IPS-18a (cell line): ENCODE measurements at regions not wholly inside any gene's neighbourhood (a gene's known extent, or its start where the extent isn't known, plus 50 kb on each side); places are given as distances from the start of the nearest gene placed in this dataset.

Experiments
- H3K27ac ChIP-seq: one replicate; pipeline ENCODE4 v1.5.1; 2013; ENCODE audit warnings: low read length
- H3K27me3 ChIP-seq: one replicate; pipeline ENCODE4 v1.6.1; 2013; ENCODE audit warnings: mild to moderate bottlenecking, low read length; ENCODE audit not compliant: control insufficient read depth, insufficient read depth
- H3K36me3 ChIP-seq: one replicate; pipeline ENCODE4 v1.6.1; 2013; ENCODE audit warnings: low read depth, low read length; ENCODE audit not compliant: control insufficient read depth
- H3K4me1 ChIP-seq: one replicate; pipeline ENCODE4 v1.6.1; 2013; ENCODE audit warnings: low read depth, low read length; ENCODE audit not compliant: control insufficient read depth
- H3K4me3 ChIP-seq: one replicate; pipeline ENCODE4 v1.5.1; 2013; ENCODE audit warnings: low read length
- H3K9ac ChIP-seq: one replicate; pipeline ENCODE4 v1.6.1; 2013; ENCODE audit warnings: mild to moderate bottlenecking, low read length, moderate library complexity
- H3K9me3 ChIP-seq: one replicate; pipeline ENCODE4 v1.6.1; 2013; ENCODE audit warnings: low read depth, low read length; ENCODE audit not compliant: control insufficient read depth

DNA sequence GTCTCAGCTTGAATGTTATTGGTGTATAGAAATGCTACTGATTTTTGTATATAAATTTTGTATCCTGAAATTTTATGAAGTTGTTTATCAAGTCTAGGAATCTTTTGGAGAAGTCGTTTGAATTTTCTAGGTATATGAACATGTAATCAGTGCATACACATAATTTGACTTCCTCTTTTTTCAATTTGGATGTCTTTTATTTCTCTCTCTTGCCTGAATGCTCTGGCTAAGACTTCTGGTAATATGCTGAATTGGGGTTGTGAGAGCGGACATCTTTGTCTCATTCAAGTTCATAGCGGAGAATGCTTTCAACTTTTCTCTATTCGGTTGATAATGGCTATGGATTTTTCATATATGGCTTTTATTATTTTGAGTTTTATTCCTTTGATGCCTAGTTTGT is 100.9 kb upstream of the MCTP2 start:
- Histone ChIP-seq H3K4me1 (no peaks in the 10 kb centered on the region), H3K4me3 (no peak overlapping the region), H3K27me3 (no peaks in the 10 kb centered on the region), H3K9me3 (no peaks in the 10 kb centered on the region), H3K27ac (no peak overlapping the region), H3K36me3 (no peaks in the 10 kb centered on the region), H3K9ac (no peak overlapping the region)

DNA sequence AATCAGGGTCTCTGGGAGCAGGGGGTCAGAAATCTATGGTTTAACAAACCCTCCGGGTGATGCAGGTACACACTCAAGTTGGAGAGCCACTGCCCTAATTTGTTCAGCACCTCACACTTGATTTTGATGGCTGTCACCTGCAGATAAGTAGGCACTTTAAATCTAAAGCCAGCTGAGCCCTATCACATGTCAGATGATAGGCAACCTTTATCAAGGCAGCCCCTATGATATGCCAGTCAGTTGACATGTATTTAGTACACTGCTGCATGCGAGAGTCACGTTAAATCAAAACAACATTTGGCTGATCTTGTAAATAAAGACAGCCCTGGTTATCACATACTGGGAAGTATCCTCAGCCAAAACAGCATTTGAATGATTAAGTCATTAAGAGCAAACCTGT is 104.4 kb upstream of the MCTP2 start:
- H3K4me3 ChIP-seq = no peak overlapping the region
- H3K36me3 ChIP-seq = no peaks in the 10 kb centered on the region

DNA sequence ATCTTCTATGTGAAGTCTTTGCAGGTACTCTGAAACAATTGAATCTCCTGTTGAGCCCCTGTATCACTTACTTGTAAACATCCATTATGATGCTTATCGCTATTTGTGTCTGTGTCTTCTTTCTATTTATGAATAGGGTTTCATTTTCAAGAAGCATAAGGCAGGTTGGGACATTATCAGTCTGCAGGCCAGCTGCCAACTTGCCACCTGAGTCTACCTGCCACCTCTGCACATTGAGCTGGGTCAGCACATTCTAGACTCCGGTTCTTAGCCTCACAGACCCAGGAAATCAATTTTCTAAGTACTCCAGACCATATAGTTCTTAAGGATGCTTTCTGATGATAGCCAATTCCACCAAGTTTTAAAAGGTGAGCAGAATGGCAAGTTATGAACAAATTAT is 105.7 kb upstream of the MCTP2 start:
- Histone ChIP-seq H3K4me1 (peaks cover 9% of the 10 kb centered on the region), H3K9ac (no peak overlapping the region), H3K27ac (no peak overlapping the region), H3K27me3 (no peaks in the 10 kb centered on the region), H3K36me3 (no peaks in the 10 kb centered on the region), H3K9me3 (no peaks in the 10 kb centered on the region), H3K4me3 (no peak overlapping the region)

More for the DNA sequence above, 104.4 kb upstream of the MCTP2 start:
- H3K9ac ChIP-seq = no peak overlapping the region
- H3K9me3 ChIP-seq = no peaks in the 10 kb centered on the region
- no peaks in the 10 kb centered on the region for H3K27me3 ChIP-seq
- H3K27ac ChIP-seq = no peak overlapping the region
- peaks cover 9% of the 10 kb centered on the region for H3K4me1 ChIP-seq

DNA sequence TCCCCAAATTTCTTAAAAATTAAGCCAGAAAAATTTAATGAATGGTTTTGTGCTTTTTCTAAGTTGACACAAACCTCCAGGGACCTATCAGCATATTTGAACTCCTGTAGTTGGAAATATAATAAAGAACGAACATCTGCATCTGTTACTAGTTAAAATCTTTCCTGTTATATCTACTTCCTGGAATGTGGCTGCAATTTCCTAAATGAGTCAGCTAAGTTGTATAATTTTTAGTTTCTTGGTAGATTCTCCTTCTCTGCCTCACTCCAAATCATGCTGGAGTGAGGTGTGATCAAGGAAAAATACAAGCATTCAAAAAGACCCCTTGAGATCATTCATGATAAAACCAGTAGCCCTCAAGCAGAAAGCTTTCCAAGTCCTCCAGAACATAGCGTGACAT is 106.2 kb upstream of the MCTP2 start:
- H3K9me3 ChIP-seq = no peaks in the 10 kb centered on the region
- no peak overlapping the region for H3K27ac ChIP-seq
- no peaks in the 10 kb centered on the region for H3K36me3 ChIP-seq
- no peaks in the 10 kb centered on the region for H3K27me3 ChIP-seq
- no peak overlapping the region for H3K9ac ChIP-seq
- peaks cover 9% of the 10 kb centered on the region for H3K4me1 ChIP-seq
- H3K4me3 ChIP-seq = no peak overlapping the region

DNA sequence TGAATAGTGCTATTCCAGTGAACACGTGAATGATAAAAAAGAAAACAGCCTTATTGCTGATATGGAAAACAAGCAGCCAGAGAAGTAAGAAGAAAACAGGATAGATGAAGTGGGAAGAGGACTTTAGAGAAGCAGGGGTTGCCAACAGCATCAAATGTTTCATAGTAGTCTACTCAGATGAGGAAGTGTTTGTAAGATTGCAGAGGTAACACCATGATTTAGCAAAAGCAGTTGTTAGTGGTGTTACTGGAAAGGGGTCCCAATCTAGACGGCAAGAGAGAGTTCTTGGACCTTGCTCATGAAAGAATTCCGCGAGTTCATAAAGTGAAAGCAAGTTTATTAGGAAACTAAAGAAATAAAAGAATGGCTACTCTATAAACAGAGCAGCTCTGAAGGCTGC is 108.8 kb upstream of the MCTP2 start:
- no peaks in the 10 kb centered on the region for H3K9me3 ChIP-seq
- H3K9ac ChIP-seq = no peak overlapping the region
- no peaks in the 10 kb centered on the region for H3K36me3 ChIP-seq
- peaks cover 9% of the 10 kb centered on the region for H3K4me1 ChIP-seq
- H3K27ac ChIP-seq = no peak overlapping the region
- H3K4me3 ChIP-seq = no peak overlapping the region
- H3K27me3 ChIP-seq = no peaks in the 10 kb centered on the region

DNA sequence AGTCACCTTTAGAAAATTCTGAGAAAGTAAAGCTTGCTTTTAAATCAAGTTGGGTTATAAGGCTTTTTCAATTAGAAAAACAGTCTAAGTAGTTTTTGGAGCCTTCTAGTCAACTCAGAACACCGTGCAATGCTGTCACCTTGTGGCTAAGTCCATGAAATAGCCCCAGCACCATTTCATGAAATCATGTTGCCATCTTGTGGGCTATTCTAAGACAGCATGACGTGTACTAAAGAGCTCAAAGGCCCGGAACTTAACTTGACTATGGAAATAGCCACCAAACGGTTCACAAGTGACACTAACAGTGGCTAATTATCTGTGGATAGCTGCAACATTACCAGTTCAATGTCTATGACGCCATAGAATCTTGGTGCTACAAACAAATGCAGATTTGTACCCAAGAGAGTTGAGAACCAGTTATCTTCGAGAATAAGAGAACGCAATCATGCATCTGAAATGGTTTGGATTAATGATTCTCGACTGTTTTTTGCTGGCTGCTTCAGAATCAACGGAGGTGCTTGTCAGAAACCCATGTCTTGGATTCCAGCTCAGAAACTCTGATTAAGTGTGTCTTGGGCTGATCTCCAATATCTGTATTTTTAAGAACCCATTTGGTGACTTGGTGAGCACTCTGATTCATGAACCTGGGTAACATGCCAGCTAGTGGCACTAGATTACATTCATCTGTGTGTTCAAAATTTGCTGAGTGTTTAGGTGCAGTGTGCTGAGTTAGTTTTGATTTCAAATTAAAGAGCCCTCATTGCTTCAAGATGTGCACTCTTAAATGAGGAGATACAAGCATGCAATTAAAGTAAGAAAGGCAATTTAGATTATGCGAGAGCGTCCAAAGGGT is 111.2 kb upstream of the MCTP2 start:
- H3K9me3 ChIP-seq = no peaks in the 10 kb centered on the region
- no peak overlapping the region for H3K9ac ChIP-seq
- peaks cover 9% of the 10 kb centered on the region for H3K4me1 ChIP-seq
- no peaks in the 10 kb centered on the region for H3K27me3 ChIP-seq
- H3K4me3 ChIP-seq = no peak overlapping the region
- H3K36me3 ChIP-seq = no peaks in the 10 kb centered on the region
- no peak overlapping the region for H3K27ac ChIP-seq

DNA sequence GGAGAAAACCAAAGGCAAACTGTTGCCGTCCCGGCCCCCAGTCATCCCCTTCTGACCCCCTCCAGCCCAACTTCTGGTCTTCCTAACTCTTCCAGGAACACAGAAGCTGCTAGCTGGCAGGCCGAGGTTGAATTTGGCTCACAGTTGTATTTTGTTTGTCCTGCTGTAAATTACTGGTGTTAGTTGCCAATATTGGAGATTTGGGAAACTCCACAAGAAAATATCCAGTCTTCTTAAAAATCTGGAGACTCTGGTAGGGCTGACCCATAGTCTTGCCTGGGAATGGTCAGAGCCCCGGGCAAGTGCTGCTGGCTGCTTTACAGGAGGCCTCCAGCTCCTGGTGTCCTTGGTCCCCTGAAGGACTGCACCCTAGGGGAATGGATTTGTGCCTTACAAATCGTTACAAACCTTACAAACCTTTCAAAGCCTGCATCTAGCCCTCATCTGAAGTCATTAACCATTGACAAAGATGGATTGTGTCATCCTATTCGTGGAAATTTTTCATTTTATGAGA is 112.0 kb upstream of the MCTP2 start:
- Histone ChIP-seq H3K4me1 (peaks cover 9% of the 10 kb centered on the region), H3K9ac (no peak overlapping the region), H3K4me3 (no peak overlapping the region), H3K9me3 (no peaks in the 10 kb centered on the region), H3K27ac (no peak overlapping the region), H3K36me3 (no peaks in the 10 kb centered on the region), H3K27me3 (no peaks in the 10 kb centered on the region)

DNA sequence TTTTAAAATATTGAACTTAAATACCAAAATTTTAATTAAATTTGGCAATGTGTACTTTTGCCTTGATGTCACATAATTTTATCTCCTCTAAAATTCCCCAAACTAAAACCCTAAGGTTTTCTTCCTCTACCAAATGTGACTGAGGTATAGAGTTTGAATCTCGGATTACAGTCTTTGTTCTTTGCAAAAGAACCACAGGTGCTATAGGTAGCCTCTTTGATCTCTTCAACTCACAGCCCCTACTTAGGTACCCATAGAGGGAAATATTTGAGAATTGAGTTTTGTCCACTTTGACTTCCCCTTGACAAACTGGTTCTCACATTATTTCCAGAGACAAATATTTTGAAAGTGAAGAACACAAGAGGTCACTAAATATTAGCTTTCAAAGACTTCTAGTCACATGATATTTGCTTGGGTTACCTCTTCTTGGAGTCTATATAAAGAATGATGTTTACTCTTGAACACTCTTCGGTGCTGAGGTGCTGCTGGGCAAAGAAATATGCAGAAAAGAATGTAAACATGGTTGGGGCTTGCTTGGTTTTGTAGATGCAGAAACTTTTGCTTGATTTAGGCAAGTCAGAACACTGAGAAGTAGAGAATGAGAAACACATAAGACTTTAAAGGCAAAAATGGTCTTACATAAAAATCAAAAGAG is 120.8 kb upstream of the MCTP2 start:
- Histone ChIP-seq H3K4me1 (peaks cover 9% of the 10 kb centered on the region), H3K9me3 (no peaks in the 10 kb centered on the region), H3K4me3 (no peak overlapping the region), H3K9ac (no peak overlapping the region), H3K36me3 (no peaks in the 10 kb centered on the region), H3K27me3 (no peaks in the 10 kb centered on the region), H3K27ac (no peak overlapping the region)

DNA sequence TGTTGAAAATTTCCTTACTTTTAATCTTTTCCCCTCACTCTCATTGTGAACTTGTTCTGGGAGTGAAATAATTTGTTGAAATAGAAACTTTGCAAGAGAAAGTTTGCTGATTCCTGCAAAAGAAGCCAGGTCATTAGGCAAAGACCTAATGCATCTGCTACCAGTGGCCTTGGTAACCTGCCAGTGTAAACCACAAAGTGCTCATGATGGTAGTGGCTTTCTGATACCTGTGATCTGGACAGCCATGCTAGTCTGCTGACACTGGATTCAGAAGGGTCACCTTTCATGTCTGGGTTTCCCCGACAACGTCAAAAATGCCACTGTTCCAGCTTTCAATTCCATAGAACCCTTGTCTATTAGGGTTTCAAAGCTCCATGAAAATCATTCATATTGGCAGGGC is 123.7 kb upstream of the MCTP2 start:
- H3K27me3 ChIP-seq = no peaks in the 10 kb centered on the region
- peaks cover 9% of the 10 kb centered on the region for H3K4me1 ChIP-seq
- no peaks in the 10 kb centered on the region for H3K9me3 ChIP-seq

DNA sequence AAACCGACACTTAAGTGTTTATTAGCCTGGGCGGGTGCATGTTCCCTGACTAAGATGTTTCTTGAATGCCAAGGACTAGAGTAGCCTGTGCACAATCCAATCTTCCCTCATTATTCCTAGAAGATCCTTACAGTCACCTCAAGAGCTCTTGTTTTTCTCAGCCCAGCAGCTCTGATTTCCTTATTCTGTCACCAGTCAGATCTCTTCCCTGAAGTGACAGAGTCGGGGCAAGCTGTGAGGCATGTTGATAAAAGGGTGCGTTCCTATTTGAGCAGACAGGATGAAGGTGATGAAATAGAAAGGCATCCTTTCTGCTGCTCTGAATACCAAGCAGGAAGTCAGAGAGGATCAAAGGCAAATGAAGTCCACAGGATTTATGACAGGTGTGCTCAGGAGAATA is 125.6 kb upstream of the MCTP2 start:
- peaks cover 9% of the 10 kb centered on the region for H3K4me1 ChIP-seq
- no peak overlapping the region for H3K9ac ChIP-seq
- H3K27ac ChIP-seq = no peak overlapping the region
- no peaks in the 10 kb centered on the region for H3K9me3 ChIP-seq
- no peaks in the 10 kb centered on the region for H3K27me3 ChIP-seq
- H3K36me3 ChIP-seq = no peaks in the 10 kb centered on the region
- H3K4me3 ChIP-seq = no peak overlapping the region

More for the DNA sequence above, 123.7 kb upstream of the MCTP2 start:
- Histone ChIP-seq H3K27ac (no peak overlapping the region), H3K9ac (no peak overlapping the region), H3K4me3 (no peak overlapping the region), H3K36me3 (no peaks in the 10 kb centered on the region)

DNA sequence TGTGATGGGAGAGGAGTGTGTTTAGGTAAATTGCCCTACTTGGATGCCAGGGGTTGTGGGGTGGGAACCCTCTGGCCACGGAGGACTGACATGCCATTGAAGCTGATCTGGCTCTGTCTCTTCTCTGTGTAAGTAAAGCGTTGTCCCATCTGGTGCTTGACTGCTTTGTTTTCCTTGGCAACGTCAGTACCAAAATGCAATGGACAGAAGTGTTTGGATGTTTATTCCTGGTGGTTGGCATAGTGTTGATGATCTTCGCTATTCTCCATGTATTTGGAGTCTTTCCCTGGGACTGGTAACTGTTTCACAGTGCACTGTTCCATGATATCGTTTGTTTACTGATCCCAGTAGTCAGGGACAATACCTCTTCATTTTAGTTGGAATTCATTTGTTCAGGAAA is 130.5 kb upstream of the MCTP2 start:
- Histone ChIP-seq H3K4me3 (no peak overlapping the region), H3K36me3 (no peaks in the 10 kb centered on the region), H3K27me3 (no peaks in the 10 kb centered on the region), H3K9me3 (no peaks in the 10 kb centered on the region), H3K9ac (no peak overlapping the region), H3K27ac (no peak overlapping the region), H3K4me1 (peaks cover 2% of the 10 kb centered on the region)

DNA sequence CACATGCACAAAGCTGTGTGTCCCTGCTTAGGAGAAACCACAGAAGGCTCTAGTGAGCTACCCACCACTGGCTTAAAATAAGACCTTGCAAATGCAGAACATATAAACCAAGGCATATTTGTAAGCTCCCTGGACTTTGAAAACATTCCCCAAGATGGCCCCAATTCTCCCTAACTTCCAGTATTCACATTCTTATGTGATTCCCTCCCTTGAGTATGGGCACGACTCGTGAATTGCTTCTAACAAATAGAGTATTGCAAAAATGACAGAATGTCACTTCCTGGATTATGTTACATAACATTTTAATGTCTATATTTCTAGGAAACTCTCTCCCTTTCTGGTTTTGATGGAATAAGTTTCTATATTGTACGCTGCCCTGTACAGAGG is 131.8 kb upstream of the MCTP2 start:
- no peak overlapping the region for H3K27ac ChIP-seq
- no peaks in the 10 kb centered on the region for H3K27me3 ChIP-seq
- H3K36me3 ChIP-seq = no peaks in the 10 kb centered on the region
- no peak overlapping the region for H3K4me3 ChIP-seq
- H3K9me3 ChIP-seq = no peaks in the 10 kb centered on the region
- no peaks in the 10 kb centered on the region for H3K4me1 ChIP-seq
- no peak overlapping the region for H3K9ac ChIP-seq
